Lung (tissue), 11 donors: ENCODE measurements at regions not wholly inside any gene's neighbourhood (a gene's known extent, or its start where the extent isn't known, plus 50 kb on each side); places are given as distances from the start of the nearest gene placed in this dataset.

Experiments
- ATAC-seq: fragments of 200-7000 bp; cut with Tn5 transposase; one replicate; pipeline ENCODE4 v1.9.1; 2020; ENCODE audit warnings: moderate number of reproducible peaks; ENCODE audit not compliant: insufficient read depth, low FRiP score
- DNase-seq, 3 donors: peaks; one replicate each; pipeline ENCODE4 v3.0.0-alpha.2; 2013 to 2017
- H3K27ac ChIP-seq, 2 donors: one replicate each; pipeline ENCODE4 v1.5.1; 2013; ENCODE audit warnings: mild to moderate bottlenecking in 2 of 2, moderate library complexity in 2 of 2, control low read depth in 1 of 2, inconsistent platforms in 1 of 2, low read depth in 1 of 2, low read length in 1 of 2
- H3K27me3 ChIP-seq, 3 donors: one replicate each; pipeline ENCODE4 v1.5.1; 2013; ENCODE audit warnings: low read length in 2 of 3; ENCODE audit not compliant: control insufficient read depth in 3 of 3, insufficient read depth in 3 of 3
- H3K36me3 ChIP-seq, 4 donors: one replicate each; pipeline ENCODE4 v1.5.1; 2013; ENCODE audit warnings: low read length in 4 of 4, mild to moderate bottlenecking in 1 of 4, moderate library complexity in 1 of 4; ENCODE audit not compliant: control insufficient read depth in 4 of 4, insufficient read depth in 4 of 4
- H3K4me1 ChIP-seq, 5 donors: one replicate each; pipeline ENCODE4 v1.5.1; 2013; ENCODE audit warnings: low read length in 5 of 5, mild to moderate bottlenecking in 2 of 5, moderate library complexity in 1 of 5; ENCODE audit not compliant: control insufficient read depth in 5 of 5, insufficient read depth in 5 of 5
- H3K4me3 ChIP-seq: one replicate; pipeline ENCODE4 v1.5.1; 2013; ENCODE audit warnings: mild to moderate bottlenecking, control low read depth, moderate library complexity
- H3K9ac ChIP-seq, 2 donors: one replicate each; pipeline ENCODE4 v1.5.1; 2013; ENCODE audit warnings: low read length in 2 of 2, control low read depth in 1 of 2; ENCODE audit not compliant: insufficient read depth in 1 of 2
- H3K9me3 ChIP-seq, 4 donors: one replicate each; pipeline ENCODE4 v1.5.1; 2013; ENCODE audit warnings: low read length in 3 of 4, mild to moderate bottlenecking in 1 of 4, moderate library complexity in 1 of 4; ENCODE audit not compliant: control insufficient read depth in 4 of 4, insufficient read depth in 3 of 4
- CTCF ChIP-seq: IDR thresholded peaks from 2 replicates; pipeline ENCODE4 v1.5.1; 2012; ENCODE audit warnings: mild to moderate bottlenecking; ENCODE audit errors: control extremely low read depth, extremely low read depth
- WGBS, 2 donors: extraction: QIAGEN DNeasy Blood & Tissue Kit; methylation state at CpG; one replicate each; pipeline ENCODE4 v1.1.7; 2013; 5-methylcytosine and 5-hydroxymethylcytosine counted together
- donor health status: control.
- donor health status: control.
- donor health status: Bipolar disorder and iron deficiency.
- donor health status: healthy.
- donor health status: DM: yes; HTN: yes; CAD: no.

DNA sequence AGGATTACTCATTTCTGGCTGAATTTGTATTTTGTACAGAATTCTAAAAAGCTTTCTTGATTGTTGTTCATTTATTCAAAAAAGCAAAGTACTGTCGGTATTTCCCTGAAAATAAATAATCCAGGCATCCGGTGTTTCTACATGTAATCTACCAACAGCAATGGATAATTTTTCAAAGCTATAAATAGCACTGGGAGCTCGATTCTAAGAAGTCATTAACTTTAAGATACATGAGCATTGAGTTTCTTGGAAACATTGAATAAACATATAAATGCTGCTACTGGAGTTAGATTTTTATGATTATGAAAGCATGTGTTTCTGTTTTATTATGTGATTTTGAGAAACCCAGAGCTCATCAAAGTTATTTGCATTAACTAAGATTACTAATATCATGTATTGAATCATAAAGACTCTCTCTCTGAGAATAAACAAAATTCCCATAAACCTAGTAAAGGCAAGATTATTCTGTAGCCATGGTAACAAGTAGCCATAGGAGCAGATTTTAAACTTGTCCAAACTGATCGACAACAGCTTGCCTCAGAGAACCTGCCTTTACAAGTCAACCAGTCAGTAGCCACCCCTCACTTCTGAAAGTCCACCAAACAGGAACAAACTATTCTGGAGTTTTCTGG lies 197.0 kb downstream of the DRD1 start:
- Histone ChIP-seq H3K27me3 (peaks cover 0 to 6% (median 0%) of the 10 kb centered on the region in 3 donors), H3K9me3 (no peaks in the 10 kb centered on the region), H3K9ac (no peak overlapping the region), H3K27ac (peak overlapping the region in 1 of 2 donors; percentile 59), H3K4me3 (no peak overlapping the region), H3K36me3 (no peaks in the 10 kb centered on the region), H3K4me1 (peaks cover 0 to 26% (median 0%) of the 10 kb centered on the region in 5 donors)
- TF ChIP-seq CTCF = no peak
- DNase-seq (peak in 2 of 3 donors; percentile 68 to 76), ATAC-seq (no peak)
- 56 to 82% methylated on average over 4 of the region's 4 CpGs for WGBS, 2 donors

- peaks cover 0 to 6% (median 0%) of the 10 kb centered on the region in 3 donors for H3K27me3 ChIP-seq
- 49 to 70% methylated on average over 8 of the region's 8 CpGs for WGBS, 2 donors
- no peak for DNase-seq
- peaks cover 0 to 26% (median 0%) of the 10 kb centered on the region in 5 donors for H3K4me1 ChIP-seq
- H3K27ac ChIP-seq = peak overlapping the region in 1 of 2 donors; percentile 59
- TF ChIP-seq CTCF = no peak
- no peaks in the 10 kb centered on the region for H3K9me3 ChIP-seq
- H3K9ac ChIP-seq = no peak overlapping the region
- ATAC-seq = peak; percentile 48
- H3K4me3 ChIP-seq = no peak overlapping the region
- no peaks in the 10 kb centered on the region for H3K36me3 ChIP-seq
Measured at GRCh38 chr5:175246242-175246888, 197.6 kb downstream of the DRD1 start.

DNA sequence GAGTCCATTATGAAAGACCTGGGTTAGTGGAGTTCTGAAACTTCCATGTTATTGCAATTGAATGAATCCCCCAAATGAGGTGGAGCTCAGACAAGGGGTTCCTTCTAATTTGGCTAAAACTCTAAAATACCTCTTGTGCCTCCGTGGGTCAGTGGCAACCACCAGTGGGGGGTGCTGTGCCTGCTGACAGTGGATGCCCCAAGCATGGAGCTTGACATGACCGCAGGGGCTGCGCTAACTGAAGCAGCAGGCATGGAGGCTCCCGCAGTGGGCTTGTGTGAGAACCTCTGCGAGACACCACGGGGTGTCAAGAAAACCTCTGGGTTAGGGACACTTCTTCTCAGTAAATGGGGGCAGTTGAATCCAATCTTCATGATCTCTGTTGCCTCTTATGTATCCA lies 200.5 kb downstream of the DRD1 start:
- DNase-seq = no peak
- 81 to 87% methylated on average over 6 of the region's 6 CpGs for WGBS, 2 donors

More for the DNA sequence above, 200.5 kb downstream of the DRD1 start:
- TF ChIP-seq CTCF = no peak
- no peak for ATAC-seq
- no peak overlapping the region for H3K27ac ChIP-seq
- H3K4me1 ChIP-seq = peaks cover 0 to 20% (median 0%) of the 10 kb centered on the region in 5 donors
- H3K27me3 ChIP-seq = peaks cover 0 to 1% (median 0%) of the 10 kb centered on the region in 3 donors
- H3K9ac ChIP-seq = no peak overlapping the region
- H3K4me3 ChIP-seq = no peak overlapping the region
- H3K9me3 ChIP-seq = no peaks in the 10 kb centered on the region
- no peaks in the 10 kb centered on the region for H3K36me3 ChIP-seq
